ENCODE measurements at regions not wholly inside any gene's neighbourhood (a gene's known extent, or its start where the extent isn't known, plus 50 kb on each side); places are given as distances from the start of the nearest gene placed in this dataset.
"Not testable (repeated sequence)": the region's sequence is repeated elsewhere in the genome, so short reads cannot be mapped to it uniquely, and the experiment has no call there.

- Histone ChIP-seq H3K79me2 (replicated peaks; ENCODE audit: insufficient read depth) (no peaks in the 10 kb centered on the region), H2AFZ (no peak overlapping the region), H3K4me3 (no peak overlapping the region), H3K9me2 (ENCODE audit: insufficient read depth) (peaks cover 4% of the 10 kb centered on the region; the same call in 1 of the 2 replicates), H3K4me2 (no peak overlapping the region), H3K27me3 (ENCODE audit: insufficient read depth) (no peaks in the 10 kb centered on the region), H3K36me3 (ENCODE audit: insufficient read depth) (no peaks in the 10 kb centered on the region), H3K4me1 (ENCODE audit: insufficient read depth) (no peaks in the 10 kb centered on the region), H3K27ac (ENCODE audit: low read depth) (no peak overlapping the region), H4K20me1 (replicated peaks; ENCODE audit: insufficient read depth) (no peaks in the 10 kb centered on the region), H3F3A (replicated peaks; ENCODE audit: low read depth) (no peaks in the 10 kb centered on the region)
- no peak overlapping the region for H3K4me3 Mint-ChIP-seq
- H3K9me3 Mint-ChIP-seq: no peaks in the 10 kb centered on the region
- ATAC-seq: peak; percentile 86
- H3K27ac Mint-ChIP-seq: no peak overlapping the region
- DNase-seq (ENCODE audit: low spot score): peak; percentile 58
- peaks cover 5% of the 10 kb centered on the region for H3K4me1 Mint-ChIP-seq
- TF ChIP-seq ETS1 (IDR thresholded peaks at IDR 0.05) (no peak), CTCF (conservative IDR thresholded peaks at IDR 0.05; ENCODE audit: low read depth in 2 of 2) (peak; percentile 38 to 59)
- H3K36me3 Mint-ChIP-seq (ENCODE audit: low read depth): no peaks in the 10 kb centered on the region
- peaks cover 2% of the 10 kb centered on the region for H3K27me3 Mint-ChIP-seq (ENCODE audit: insufficient read depth, low read depth, poor library complexity)
Observed at GRCh38 chr2:75290600-75291150, 91.4 kb upstream of the TACR1 start.

GRCh38 chr2:75289771-75290170 is 90.5 kb upstream of the TACR1 start:
- Mint-ChIP-seq H3K4me1 (peaks cover 5% of the 10 kb centered on the region), H3K9me3 (no peaks in the 10 kb centered on the region), H3K27ac (no peak overlapping the region), H3K4me3 (no peak overlapping the region), H3K27me3 (ENCODE audit: insufficient read depth, low read depth, poor library complexity) (peaks cover 2% of the 10 kb centered on the region), H3K36me3 (ENCODE audit: low read depth) (no peaks in the 10 kb centered on the region)
- DNase-seq (ENCODE audit: low spot score) (no peak), ATAC-seq (no peak)
- Histone ChIP-seq H3F3A (replicated peaks; ENCODE audit: low read depth) (no peaks in the 10 kb centered on the region), H2AFZ (no peak overlapping the region), H3K27ac (ENCODE audit: low read depth) (no peak overlapping the region), H4K20me1 (replicated peaks; ENCODE audit: insufficient read depth) (no peaks in the 10 kb centered on the region), H3K4me1 (ENCODE audit: insufficient read depth) (no peaks in the 10 kb centered on the region), H3K4me2 (no peak overlapping the region), H3K36me3 (ENCODE audit: insufficient read depth) (no peaks in the 10 kb centered on the region), H3K27me3 (ENCODE audit: insufficient read depth) (no peaks in the 10 kb centered on the region), H3K79me2 (replicated peaks; ENCODE audit: insufficient read depth) (no peaks in the 10 kb centered on the region), H3K4me3 (no peak overlapping the region), H3K9me2 (ENCODE audit: insufficient read depth) (peaks cover 4% of the 10 kb centered on the region; the same call in 1 of the 2 replicates)
- no peak for TF ChIP-seq REST (IDR thresholded peaks at IDR 0.05; ENCODE audit: unreplicated experiment)
- no peak for TF ChIP-seq POLR2AphosphoS5 (IDR thresholded peaks at IDR 0.05; ENCODE audit: low read depth)
- TF ChIP-seq ZNF331 (CRISPR knock-in tag; IDR thresholded peaks at IDR 0.05; ENCODE audit: low read depth): no peak

- H3K27me3 ChIP-seq (ENCODE audit: insufficient read depth); H3K9me2 ChIP-seq (ENCODE audit: insufficient read depth); H3K4me3 ChIP-seq; H2AFZ ChIP-seq; H3K27ac ChIP-seq (ENCODE audit: low read depth); ATAC-seq; H4K20me1 ChIP-seq (replicated peaks; ENCODE audit: insufficient read depth); H3K79me2 ChIP-seq (replicated peaks; ENCODE audit: insufficient read depth); H3K36me3 Mint-ChIP-seq (ENCODE audit: low read depth); H3K4me1 ChIP-seq (ENCODE audit: insufficient read depth); H3K4me3 Mint-ChIP-seq; H3F3A ChIP-seq (replicated peaks; ENCODE audit: low read depth); H3K4me1 Mint-ChIP-seq; H3K4me2 ChIP-seq; H3K27ac Mint-ChIP-seq; H3K27me3 Mint-ChIP-seq (ENCODE audit: insufficient read depth, low read depth, poor library complexity); H3K9me3 Mint-ChIP-seq; H3K36me3 ChIP-seq (ENCODE audit: insufficient read depth); DNase-seq (ENCODE audit: low spot score): not testable (repeated sequence)
Observed at GRCh38 chr2:75289178-75289577, 89.9 kb upstream of the TACR1 start.

Data from GM23338 (cell line).